Type B pancreatic cell (in vitro differentiated cells): ENCODE measurements at regions not wholly inside any gene's neighbourhood (a gene's known extent, or its start where the extent isn't known, plus 50 kb on each side); places are given as distances from the start of the nearest gene placed in this dataset.
"Not testable (repeated sequence)": the region's sequence is repeated elsewhere in the genome, so short reads cannot be mapped to it uniquely, and the experiment has no call there.

Experiments
- DNase-seq: peaks from one replicate; pipeline ENCODE4 v3.0.0; 2021; ENCODE audit warnings: mixed read lengths; ENCODE audit not compliant: unreplicated experiment; ENCODE audit errors: extremely low spot score
- H3K27ac Mint-ChIP-seq: 2 replicates; pipeline ENCODE4 v1.8.0; 2021; ENCODE audit warnings: mild to moderate bottlenecking, mixed read lengths
- H3K27me3 Mint-ChIP-seq: 2 replicates; pipeline ENCODE4 v1.8.0; 2021; ENCODE audit warnings: mixed read lengths
- H3K36me3 Mint-ChIP-seq: 2 replicates; pipeline ENCODE4 v1.8.0; 2021; ENCODE audit warnings: mixed read lengths
- H3K4me1 Mint-ChIP-seq: one replicate; pipeline ENCODE4 v1.8.0; 2021; ENCODE audit warnings: mixed read lengths; ENCODE audit not compliant: unreplicated experiment
- H3K4me3 Mint-ChIP-seq: 2 replicates; pipeline ENCODE4 v1.8.0; 2021; ENCODE audit warnings: mild to moderate bottlenecking, mixed read lengths
- H3K9me3 Mint-ChIP-seq: 2 replicates; pipeline ENCODE4 v1.8.0; 2021; ENCODE audit warnings: mixed read lengths
- TF ChIP-seq, protein P1 (sequence below): fragments of 200-600 bp; sonication (generic); conservative IDR thresholded peaks from 2 replicates; pipeline ENCODE4 v1.5.0; 2021; ENCODE audit warnings: antibody characterized with exemption, mild to moderate bottlenecking

DNA sequence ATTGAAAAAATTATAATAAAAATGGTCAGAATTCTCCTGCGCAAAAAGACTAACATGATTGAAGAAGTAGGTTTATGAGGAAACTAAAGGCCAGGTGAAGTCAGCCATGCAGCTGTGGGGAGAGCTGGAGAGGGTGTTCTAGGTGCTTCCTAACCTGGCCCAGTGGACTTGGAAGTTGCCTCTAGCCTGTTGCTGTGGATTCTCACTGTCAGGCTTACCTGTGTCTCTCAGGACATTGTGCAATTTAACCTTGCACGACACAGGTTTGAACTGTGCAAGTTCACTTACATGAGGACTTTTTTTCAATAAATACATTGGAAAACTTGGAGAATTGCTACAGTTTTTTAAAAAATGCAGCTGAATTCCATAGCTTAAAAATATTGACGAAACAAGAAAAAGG lies 266.4 kb downstream of the CXCL12 start:
- H3K4me1 Mint-ChIP-seq, result no peaks in the 10 kb centered on the region
- no peak overlapping the region for H3K4me3 Mint-ChIP-seq
- no peak for DNase-seq
- H3K27ac Mint-ChIP-seq, result no peak overlapping the region
- no peaks in the 10 kb centered on the region for H3K36me3 Mint-ChIP-seq
- TF ChIP-seq, protein P1, sequence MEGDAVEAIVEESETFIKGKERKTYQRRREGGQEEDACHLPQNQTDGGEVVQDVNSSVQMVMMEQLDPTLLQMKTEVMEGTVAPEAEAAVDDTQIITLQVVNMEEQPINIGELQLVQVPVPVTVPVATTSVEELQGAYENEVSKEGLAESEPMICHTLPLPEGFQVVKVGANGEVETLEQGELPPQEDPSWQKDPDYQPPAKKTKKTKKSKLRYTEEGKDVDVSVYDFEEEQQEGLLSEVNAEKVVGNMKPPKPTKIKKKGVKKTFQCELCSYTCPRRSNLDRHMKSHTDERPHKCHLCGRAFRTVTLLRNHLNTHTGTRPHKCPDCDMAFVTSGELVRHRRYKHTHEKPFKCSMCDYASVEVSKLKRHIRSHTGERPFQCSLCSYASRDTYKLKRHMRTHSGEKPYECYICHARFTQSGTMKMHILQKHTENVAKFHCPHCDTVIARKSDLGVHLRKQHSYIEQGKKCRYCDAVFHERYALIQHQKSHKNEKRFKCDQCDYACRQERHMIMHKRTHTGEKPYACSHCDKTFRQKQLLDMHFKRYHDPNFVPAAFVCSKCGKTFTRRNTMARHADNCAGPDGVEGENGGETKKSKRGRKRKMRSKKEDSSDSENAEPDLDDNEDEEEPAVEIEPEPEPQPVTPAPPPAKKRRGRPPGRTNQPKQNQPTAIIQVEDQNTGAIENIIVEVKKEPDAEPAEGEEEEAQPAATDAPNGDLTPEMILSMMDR, result no peak
- no peaks in the 10 kb centered on the region for H3K27me3 Mint-ChIP-seq
- H3K9me3 Mint-ChIP-seq, result peaks cover 9% of the 10 kb centered on the region

- Mint-ChIP-seq H3K4me1 (no peaks in the 10 kb centered on the region), H3K36me3 (no peaks in the 10 kb centered on the region), H3K4me3 (no peak overlapping the region), H3K9me3 (peaks cover 9% of the 10 kb centered on the region), H3K27me3 (no peaks in the 10 kb centered on the region), H3K27ac (no peak overlapping the region)
- TF ChIP-seq, protein P1, result no peak
- no peak for DNase-seq
Observed at GRCh38 chr10:44116474-44116873, 268.4 kb downstream of the CXCL12 start.

GRCh38 chr10:44115516-44115915 lies 269.4 kb downstream of the CXCL12 start:
- H3K9me3 Mint-ChIP-seq, result peaks cover 9% of the 10 kb centered on the region
- no peak for DNase-seq
- TF ChIP-seq, protein P1, result no peak
- H3K27ac Mint-ChIP-seq, result no peak overlapping the region
- no peaks in the 10 kb centered on the region for H3K4me1 Mint-ChIP-seq
- H3K27me3 Mint-ChIP-seq, result no peaks in the 10 kb centered on the region
- H3K4me3 Mint-ChIP-seq, result no peak overlapping the region
- H3K36me3 Mint-ChIP-seq, result no peaks in the 10 kb centered on the region

- Mint-ChIP-seq H3K9me3 (peaks cover 9% of the 10 kb centered on the region), H3K27ac (no peak overlapping the region), H3K4me1 (no peaks in the 10 kb centered on the region), H3K36me3 (no peaks in the 10 kb centered on the region), H3K4me3 (no peak overlapping the region), H3K27me3 (no peaks in the 10 kb centered on the region)
- TF ChIP-seq, protein P1, result no peak
- no peak for DNase-seq
Observed at GRCh38 chr10:44114441-44114840, 270.5 kb downstream of the CXCL12 start.

GRCh38 chr10:44112280-44112679 lies 272.6 kb downstream of the CXCL12 start:
- not testable (repeated sequence) for H3K36me3 Mint-ChIP-seq, H3K9me3 Mint-ChIP-seq, H3K27ac Mint-ChIP-seq, H3K4me1 Mint-ChIP-seq, H3K27me3 Mint-ChIP-seq, DNase-seq, H3K4me3 Mint-ChIP-seq

DNA sequence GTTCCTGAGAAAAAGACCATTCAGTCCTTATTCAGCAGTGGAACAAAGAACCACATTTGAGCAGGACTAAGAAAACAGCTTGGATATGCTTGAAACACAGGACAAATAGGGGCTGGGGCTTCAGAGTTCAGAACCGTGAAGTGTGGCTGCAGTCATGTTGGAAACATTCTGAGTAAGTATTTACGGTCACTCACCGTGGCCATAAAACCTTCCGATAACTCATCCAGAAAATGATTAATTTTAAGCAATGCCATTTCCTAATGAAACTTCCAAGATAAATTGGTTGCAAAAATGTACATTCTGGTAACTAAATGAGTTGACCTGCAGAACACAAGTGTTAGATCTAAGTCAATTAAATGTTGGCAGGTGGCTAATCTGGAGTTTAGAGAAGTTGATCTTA lies 279.2 kb downstream of the CXCL12 start:
- peaks cover 9% of the 10 kb centered on the region for H3K4me1 Mint-ChIP-seq
- H3K4me3 Mint-ChIP-seq, result no peak overlapping the region
- TF ChIP-seq, protein P1, result no peak
- H3K27me3 Mint-ChIP-seq, result no peaks in the 10 kb centered on the region
- no peaks in the 10 kb centered on the region for H3K36me3 Mint-ChIP-seq
- H3K27ac Mint-ChIP-seq, result no peak overlapping the region
- no peak for DNase-seq
- no peaks in the 10 kb centered on the region for H3K9me3 Mint-ChIP-seq
